ENCODE measurements at regions not wholly inside any gene's neighbourhood (a gene's known extent, or its start where the extent isn't known, plus 50 kb on each side); places are given as distances from the start of the nearest gene placed in this dataset.

- TF ChIP-seq, protein P1, sequence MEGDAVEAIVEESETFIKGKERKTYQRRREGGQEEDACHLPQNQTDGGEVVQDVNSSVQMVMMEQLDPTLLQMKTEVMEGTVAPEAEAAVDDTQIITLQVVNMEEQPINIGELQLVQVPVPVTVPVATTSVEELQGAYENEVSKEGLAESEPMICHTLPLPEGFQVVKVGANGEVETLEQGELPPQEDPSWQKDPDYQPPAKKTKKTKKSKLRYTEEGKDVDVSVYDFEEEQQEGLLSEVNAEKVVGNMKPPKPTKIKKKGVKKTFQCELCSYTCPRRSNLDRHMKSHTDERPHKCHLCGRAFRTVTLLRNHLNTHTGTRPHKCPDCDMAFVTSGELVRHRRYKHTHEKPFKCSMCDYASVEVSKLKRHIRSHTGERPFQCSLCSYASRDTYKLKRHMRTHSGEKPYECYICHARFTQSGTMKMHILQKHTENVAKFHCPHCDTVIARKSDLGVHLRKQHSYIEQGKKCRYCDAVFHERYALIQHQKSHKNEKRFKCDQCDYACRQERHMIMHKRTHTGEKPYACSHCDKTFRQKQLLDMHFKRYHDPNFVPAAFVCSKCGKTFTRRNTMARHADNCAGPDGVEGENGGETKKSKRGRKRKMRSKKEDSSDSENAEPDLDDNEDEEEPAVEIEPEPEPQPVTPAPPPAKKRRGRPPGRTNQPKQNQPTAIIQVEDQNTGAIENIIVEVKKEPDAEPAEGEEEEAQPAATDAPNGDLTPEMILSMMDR (IDR thresholded peaks at IDR 0.05 in 2 of 3, conservative IDR thresholded peaks at IDR 0.05 in 1 of 3; ENCODE audit: borderline replicate concordance in 1 of 3, insufficient read depth in 1 of 3, low read depth in 2 of 3, low read length in 2 of 3): no peak
- TF ChIP-seq POLR2A (IDR thresholded peaks at IDR 0.05; ENCODE audit: borderline replicate concordance, extremely low read depth, insufficient read depth, insufficient read length): no peak
- TF ChIP-seq POLR2AphosphoS5 (IDR thresholded peaks at IDR 0.05; ENCODE audit: low read depth, low read length): no peak
- no peak for TF ChIP-seq SRF (IDR thresholded peaks at IDR 0.05; ENCODE audit: low read depth)
- TF ChIP-seq TCF7L2 (IDR thresholded peaks at IDR 0.05; ENCODE audit: borderline replicate concordance, extremely low read depth, insufficient read depth, insufficient read length): no peak
- no peak for TF ChIP-seq ELF1 (IDR thresholded peaks at IDR 0.05; ENCODE audit: borderline replicate concordance, low read depth)
- TF ChIP-seq EZH2 (IDR thresholded peaks at IDR 0.05): no peak
- no peak for TF ChIP-seq ZBTB33 (IDR thresholded peaks at IDR 0.05; ENCODE audit: extremely low read depth, insufficient replicate concordance, low read length)
- TF ChIP-seq CEBPB (IDR thresholded peaks at IDR 0.05; ENCODE audit: low read depth): no peak
- no peak for TF ChIP-seq SP1 (IDR thresholded peaks at IDR 0.05; ENCODE audit: low read depth)
- TF ChIP-seq, protein P2, sequence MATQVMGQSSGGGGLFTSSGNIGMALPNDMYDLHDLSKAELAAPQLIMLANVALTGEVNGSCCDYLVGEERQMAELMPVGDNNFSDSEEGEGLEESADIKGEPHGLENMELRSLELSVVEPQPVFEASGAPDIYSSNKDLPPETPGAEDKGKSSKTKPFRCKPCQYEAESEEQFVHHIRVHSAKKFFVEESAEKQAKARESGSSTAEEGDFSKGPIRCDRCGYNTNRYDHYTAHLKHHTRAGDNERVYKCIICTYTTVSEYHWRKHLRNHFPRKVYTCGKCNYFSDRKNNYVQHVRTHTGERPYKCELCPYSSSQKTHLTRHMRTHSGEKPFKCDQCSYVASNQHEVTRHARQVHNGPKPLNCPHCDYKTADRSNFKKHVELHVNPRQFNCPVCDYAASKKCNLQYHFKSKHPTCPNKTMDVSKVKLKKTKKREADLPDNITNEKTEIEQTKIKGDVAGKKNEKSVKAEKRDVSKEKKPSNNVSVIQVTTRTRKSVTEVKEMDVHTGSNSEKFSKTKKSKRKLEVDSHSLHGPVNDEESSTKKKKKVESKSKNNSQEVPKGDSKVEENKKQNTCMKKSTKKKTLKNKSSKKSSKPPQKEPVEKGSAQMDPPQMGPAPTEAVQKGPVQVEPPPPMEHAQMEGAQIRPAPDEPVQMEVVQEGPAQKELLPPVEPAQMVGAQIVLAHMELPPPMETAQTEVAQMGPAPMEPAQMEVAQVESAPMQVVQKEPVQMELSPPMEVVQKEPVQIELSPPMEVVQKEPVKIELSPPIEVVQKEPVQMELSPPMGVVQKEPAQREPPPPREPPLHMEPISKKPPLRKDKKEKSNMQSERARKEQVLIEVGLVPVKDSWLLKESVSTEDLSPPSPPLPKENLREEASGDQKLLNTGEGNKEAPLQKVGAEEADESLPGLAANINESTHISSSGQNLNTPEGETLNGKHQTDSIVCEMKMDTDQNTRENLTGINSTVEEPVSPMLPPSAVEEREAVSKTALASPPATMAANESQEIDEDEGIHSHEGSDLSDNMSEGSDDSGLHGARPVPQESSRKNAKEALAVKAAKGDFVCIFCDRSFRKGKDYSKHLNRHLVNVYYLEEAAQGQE (IDR thresholded peaks at IDR 0.05; ENCODE audit: low read depth): no peak
- TF ChIP-seq RAD21 (IDR thresholded peaks at IDR 0.05; ENCODE audit: low read depth): no peak
- no peak for TF ChIP-seq EZH2phosphoT487 (IDR thresholded peaks at IDR 0.05; ENCODE audit: borderline replicate concordance)
Observed at GRCh38 chr16:25587783-25588182, 104.0 kb upstream of the HS3ST4 start.

Data from HCT116 (cell line).